IPS-20b (cell line): ENCODE measurements at regions not wholly inside any gene's neighbourhood (a gene's known extent, or its start where the extent isn't known, plus 50 kb on each side); places are given as distances from the start of the nearest gene placed in this dataset.

Experiments used
- H3K27ac ChIP-seq: one replicate; pipeline ENCODE4 v1.5.1; 2013; ENCODE audit warnings: low read length
- H3K27me3 ChIP-seq: 2 replicates; pipeline ENCODE4 v1.6.1; 2013; ENCODE audit warnings: mild to moderate bottlenecking, low read length, inconsistent platforms; ENCODE audit not compliant: insufficient read depth
- H3K36me3 ChIP-seq: 2 replicates; pipeline ENCODE4 v1.6.1; 2013; ENCODE audit warnings: low read depth, mild to moderate bottlenecking, inconsistent platforms, low read length, moderate library complexity; ENCODE audit not compliant: insufficient read depth
- H3K4me1 ChIP-seq: 2 replicates; pipeline ENCODE4 v1.6.1; 2013; ENCODE audit warnings: mild to moderate bottlenecking, control low read depth, inconsistent platforms, low read length, moderate library complexity; ENCODE audit not compliant: insufficient read depth
- H3K4me3 ChIP-seq: 2 replicates; pipeline ENCODE4 v1.5.1; 2013; ENCODE audit warnings: mild to moderate bottlenecking, low read length, inconsistent platforms
- H3K9ac ChIP-seq: 2 replicates; pipeline ENCODE4 v1.6.1; 2013; ENCODE audit warnings: low read depth, mild to moderate bottlenecking, inconsistent platforms, low read length, moderate library complexity
- H3K9me3 ChIP-seq: 2 replicates; pipeline ENCODE4 v1.6.1; 2013; ENCODE audit warnings: mild to moderate bottlenecking, low read depth, low read length, inconsistent platforms; ENCODE audit not compliant: insufficient read depth

- Histone ChIP-seq H3K4me3 (no peak overlapping the region), H3K9ac (peak overlapping the region; percentile 56; the same call in 1 of the 2 replicates), H3K4me1 (peaks cover 34% of the 10 kb centered on the region), H3K27ac (peak overlapping the region; percentile 65), H3K36me3 (no peaks in the 10 kb centered on the region), H3K9me3 (no peaks in the 10 kb centered on the region), H3K27me3 (no peaks in the 10 kb centered on the region)
Observed at GRCh38 chr13:37201081-37201480, 95.6 kb upstream of the CSNK1A1L start.

GRCh38 chr13:37198629-37199028 lies 93.2 kb upstream of the CSNK1A1L start:
- H3K36me3 ChIP-seq: no peaks in the 10 kb centered on the region
- H3K9ac ChIP-seq: peak overlapping the region; percentile 64; the same call in 1 of the 2 replicates
- H3K9me3 ChIP-seq: no peaks in the 10 kb centered on the region
- peaks cover 34% of the 10 kb centered on the region for H3K4me1 ChIP-seq
- peak overlapping the region; percentile 44 for H3K27ac ChIP-seq
- H3K27me3 ChIP-seq: no peaks in the 10 kb centered on the region
- peak overlapping the region; percentile 25; the same call in 1 of the 2 replicates for H3K4me3 ChIP-seq

- no peaks in the 10 kb centered on the region for H3K9me3 ChIP-seq
- peaks cover 23% of the 10 kb centered on the region for H3K4me1 ChIP-seq
- no peaks in the 10 kb centered on the region for H3K27me3 ChIP-seq
- H3K27ac ChIP-seq: no peak overlapping the region
- H3K4me3 ChIP-seq: no peak overlapping the region
- no peak overlapping the region for H3K9ac ChIP-seq
- H3K36me3 ChIP-seq: no peaks in the 10 kb centered on the region
Observed at GRCh38 chr13:37195621-37196020, 90.2 kb upstream of the CSNK1A1L start.

GRCh38 chr13:37194428-37194861 lies 89.0 kb upstream of the CSNK1A1L start:
- Histone ChIP-seq H3K9ac (no peak overlapping the region), H3K4me1 (peaks cover 15% of the 10 kb centered on the region), H3K27me3 (no peaks in the 10 kb centered on the region), H3K9me3 (no peaks in the 10 kb centered on the region), H3K27ac (no peak overlapping the region), H3K36me3 (no peaks in the 10 kb centered on the region), H3K4me3 (no peak overlapping the region)

GRCh38 chr13:37192956-37193355 lies 87.5 kb upstream of the CSNK1A1L start:
- peaks cover 5% of the 10 kb centered on the region; the same call in 1 of the 2 replicates for H3K4me1 ChIP-seq
- H3K4me3 ChIP-seq: no peak overlapping the region
- no peak overlapping the region for H3K27ac ChIP-seq
- H3K36me3 ChIP-seq: no peaks in the 10 kb centered on the region
- no peak overlapping the region for H3K9ac ChIP-seq
- H3K9me3 ChIP-seq: no peaks in the 10 kb centered on the region
- no peaks in the 10 kb centered on the region for H3K27me3 ChIP-seq

GRCh38 chr13:37187621-37188020 lies 82.2 kb upstream of the CSNK1A1L start:
- H3K4me3 ChIP-seq: no peak overlapping the region
- no peaks in the 10 kb centered on the region for H3K27me3 ChIP-seq
- H3K27ac ChIP-seq: no peak overlapping the region
- no peaks in the 10 kb centered on the region for H3K36me3 ChIP-seq
- H3K9ac ChIP-seq: no peak overlapping the region
- no peaks in the 10 kb centered on the region for H3K4me1 ChIP-seq
- H3K9me3 ChIP-seq: no peaks in the 10 kb centered on the region

GRCh38 chr13:37187105-37187504 lies 81.6 kb upstream of the CSNK1A1L start:
- no peaks in the 10 kb centered on the region for H3K27me3 ChIP-seq
- no peak overlapping the region for H3K27ac ChIP-seq
- no peak overlapping the region for H3K4me3 ChIP-seq
- H3K9ac ChIP-seq: no peak overlapping the region
- no peaks in the 10 kb centered on the region for H3K4me1 ChIP-seq
- H3K9me3 ChIP-seq: no peaks in the 10 kb centered on the region
- H3K36me3 ChIP-seq: no peaks in the 10 kb centered on the region

GRCh38 chr13:37181620-37182019 lies 76.2 kb upstream of the CSNK1A1L start:
- Histone ChIP-seq H3K27me3 (no peaks in the 10 kb centered on the region), H3K36me3 (no peaks in the 10 kb centered on the region), H3K4me1 (no peaks in the 10 kb centered on the region), H3K4me3 (no peak overlapping the region), H3K9ac (no peak overlapping the region), H3K27ac (no peak overlapping the region), H3K9me3 (no peaks in the 10 kb centered on the region)

- H3K4me1 ChIP-seq: no peaks in the 10 kb centered on the region
- H3K27ac ChIP-seq: no peak overlapping the region
- H3K9me3 ChIP-seq: no peaks in the 10 kb centered on the region
- no peaks in the 10 kb centered on the region for H3K36me3 ChIP-seq
- H3K27me3 ChIP-seq: no peaks in the 10 kb centered on the region
- no peak overlapping the region for H3K4me3 ChIP-seq
- H3K9ac ChIP-seq: no peak overlapping the region
Observed at GRCh38 chr13:37179645-37180044, 74.2 kb upstream of the CSNK1A1L start.

- no peaks in the 10 kb centered on the region for H3K36me3 ChIP-seq
- no peak overlapping the region for H3K4me3 ChIP-seq
- H3K9ac ChIP-seq: no peak overlapping the region
- H3K9me3 ChIP-seq: no peaks in the 10 kb centered on the region
- H3K4me1 ChIP-seq: 0 out of 2 replicates have a peak, but pooled peaks cover 2% of the 10 kb centered on the region
- no peaks in the 10 kb centered on the region for H3K27me3 ChIP-seq
- no peak overlapping the region for H3K27ac ChIP-seq
Observed at GRCh38 chr13:37177125-37177524, 71.7 kb upstream of the CSNK1A1L start.

GRCh38 chr13:37175996-37176395 lies 70.5 kb upstream of the CSNK1A1L start:
- no peaks in the 10 kb centered on the region for H3K9me3 ChIP-seq
- H3K4me3 ChIP-seq: no peak overlapping the region
- H3K9ac ChIP-seq: no peak overlapping the region
- no peaks in the 10 kb centered on the region for H3K36me3 ChIP-seq
- H3K4me1 ChIP-seq: 0 out of 2 replicates have a peak, but pooled peaks cover 2% of the 10 kb centered on the region
- H3K27me3 ChIP-seq: no peaks in the 10 kb centered on the region
- H3K27ac ChIP-seq: no peak overlapping the region

- Histone ChIP-seq H3K4me1 (0 out of 2 replicates have a peak, but pooled peaks cover 2% of the 10 kb centered on the region), H3K27me3 (no peaks in the 10 kb centered on the region), H3K9me3 (no peaks in the 10 kb centered on the region), H3K9ac (no peak overlapping the region), H3K4me3 (no peak overlapping the region), H3K36me3 (no peaks in the 10 kb centered on the region), H3K27ac (no peak overlapping the region)
Observed at GRCh38 chr13:37173214-37173613, 67.8 kb upstream of the CSNK1A1L start.
